Coronary artery (tissue), 2 donors: ENCODE measurements at regions not wholly inside any gene's neighbourhood (a gene's known extent, or its start where the extent isn't known, plus 50 kb on each side); places are given as distances from the start of the nearest gene placed in this dataset.

Experiments used
- DNase-seq: peaks from one replicate; pipeline ENCODE4 v3.0.0-alpha.2; 2017; ENCODE audit warnings: low spot score
- H3K27ac ChIP-seq, 2 donors: fragments of 200-600 bp; sonication (generic); one replicate each; pipeline ENCODE4 v1.5.1; 2016 to 2019
- H3K4me3 ChIP-seq: fragments of 200-600 bp; sonication (generic); 2 replicates; pipeline ENCODE4 v1.5.1; 2016; ENCODE audit warnings: mild to moderate bottlenecking, moderate library complexity
- CTCF ChIP-seq: fragments of 200-600 bp; sonication (generic); IDR thresholded peaks from one replicate; pipeline ENCODE4 v1.5.1; 2019; ENCODE audit warnings: antibody characterized with exemption

DNA sequence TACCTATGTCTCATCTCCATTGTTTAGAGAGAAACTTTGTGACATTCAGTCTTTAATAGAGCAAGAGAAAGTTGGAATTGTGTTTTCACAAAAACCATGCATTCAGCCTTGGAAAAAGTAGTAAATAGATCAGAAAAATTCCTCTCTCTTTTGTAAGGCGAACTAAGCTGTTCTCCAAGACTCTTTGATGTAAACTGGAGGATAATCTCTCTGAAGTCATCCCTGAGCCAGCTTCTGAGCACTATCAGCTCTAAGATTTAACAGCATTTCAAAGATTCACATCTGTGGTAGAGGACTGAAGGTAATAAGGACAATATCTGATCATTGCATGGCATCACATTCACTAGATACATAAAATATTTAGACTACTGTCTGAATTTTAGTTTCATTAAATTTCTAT lies 904.6 kb upstream of the ATXN8OS start:
- DNase-seq: no peak

GRCh38 chr13:69199664-69200063 lies 908.0 kb upstream of the ATXN8OS start:
- no peak overlapping the region for H3K4me3 ChIP-seq
- TF ChIP-seq CTCF: no peak
- no peak overlapping the region for H3K27ac ChIP-seq
- DNase-seq: no peak

More for the DNA sequence above, 904.6 kb upstream of the ATXN8OS start:
- Histone ChIP-seq H3K27ac (no peak overlapping the region), H3K4me3 (no peak overlapping the region)
- TF ChIP-seq CTCF: no peak

GRCh38 chr13:69198706-69199105 lies 908.9 kb upstream of the ATXN8OS start:
- no peak for TF ChIP-seq CTCF

DNA sequence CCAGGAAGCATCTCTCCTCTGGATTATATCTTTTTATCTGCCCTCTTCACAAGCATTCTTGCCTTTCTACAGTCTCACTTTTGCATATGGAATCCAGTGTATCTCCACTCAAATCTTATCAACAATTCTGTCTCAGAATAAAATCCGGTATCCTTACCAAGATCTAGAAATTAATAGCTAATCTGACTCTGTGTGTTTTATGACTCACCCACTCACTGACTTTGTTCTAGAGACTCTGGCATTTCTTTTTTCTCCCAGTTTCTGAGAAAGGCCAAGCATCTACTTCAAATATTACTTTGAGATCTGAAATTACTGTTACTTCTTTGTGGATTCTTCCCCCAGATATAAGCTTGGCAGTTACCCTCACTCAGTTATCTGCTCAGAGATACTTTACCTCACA lies 913.5 kb upstream of the ATXN8OS start:
- TF ChIP-seq CTCF: no peak
- DNase-seq: no peak
- Histone ChIP-seq H3K4me3 (no peak overlapping the region), H3K27ac (no peak overlapping the region)

More at GRCh38 chr13:69198706-69199105, 908.9 kb upstream of the ATXN8OS start:
- Histone ChIP-seq H3K27ac (no peak overlapping the region), H3K4me3 (no peak overlapping the region)
- DNase-seq: no peak

- Histone ChIP-seq H3K4me3 (no peak overlapping the region), H3K27ac (no peak overlapping the region)
- no peak for DNase-seq
- TF ChIP-seq CTCF: no peak
Observed at GRCh38 chr13:69180034-69180433, 927.6 kb upstream of the ATXN8OS start.

DNA sequence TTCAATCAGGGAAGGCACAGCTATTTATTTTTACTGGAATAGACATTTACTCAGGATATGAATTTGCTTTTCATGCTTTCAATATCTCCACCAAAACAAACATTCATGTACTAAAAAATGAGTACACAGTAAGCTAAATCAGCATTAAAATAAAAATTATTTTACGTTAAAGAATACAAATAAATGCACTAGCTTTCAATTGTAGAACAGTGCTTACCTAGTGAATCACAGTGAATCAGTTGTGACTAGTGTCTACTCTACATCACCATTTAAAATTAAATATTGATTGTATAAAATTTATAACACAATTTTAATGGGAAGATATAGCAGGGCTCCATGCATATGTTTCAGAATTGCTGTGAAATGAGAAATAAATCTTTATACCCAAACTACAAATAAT lies 929.6 kb upstream of the ATXN8OS start:
- DNase-seq: no peak
- no peak for TF ChIP-seq CTCF
- no peak overlapping the region for H3K4me3 ChIP-seq

DNA sequence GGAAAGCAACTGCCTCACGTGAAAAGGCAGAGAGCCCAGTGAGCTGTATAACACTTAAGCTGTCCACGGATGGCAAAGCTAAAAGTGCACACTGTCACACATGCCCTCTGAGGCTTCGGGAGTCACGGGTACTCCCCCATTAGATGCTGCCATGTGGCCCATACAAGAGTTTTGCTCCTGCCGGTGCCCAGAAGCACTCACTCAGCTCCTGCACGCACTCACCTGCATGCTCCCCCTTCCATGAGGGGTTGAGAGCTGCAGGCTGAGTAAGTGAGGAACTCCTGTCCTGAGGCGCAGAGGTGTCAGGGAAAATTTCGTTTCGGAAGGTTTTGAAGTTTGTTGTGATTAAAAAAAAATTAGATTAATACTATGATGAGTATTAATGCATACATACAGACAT lies 939.2 kb upstream of the ATXN8OS start:
- no peak for TF ChIP-seq CTCF
- DNase-seq: no peak
- no peak overlapping the region for H3K4me3 ChIP-seq
- no peak overlapping the region for H3K27ac ChIP-seq

More for the DNA sequence above, 929.6 kb upstream of the ATXN8OS start:
- H3K27ac ChIP-seq: no peak overlapping the region
